IMR-90 (cell line): ENCODE measurements at regions not wholly inside any gene's neighbourhood (a gene's known extent, or its start where the extent isn't known, plus 50 kb on each side); places are given as distances from the start of the nearest gene placed in this dataset.

ENCODE experiments used
- ATAC-seq: fragments of 200-7000 bp; cut with Tn5 transposase; 2 replicates; pipeline ENCODE4 v1.9.1; 2020; ENCODE audit warnings: low read depth, mild to moderate bottlenecking, moderate library complexity
- BruUV-seq: library from RNA; stranded (reverse); fragments of 400-500 nt; replicated peaks from 2 replicates; lab custom pipeline; 2021; lab: Mats Ljungman, UMichigan
- CTCF ChIA-PET: fragments of 300-600 bp; formaldehyde crosslinking; extraction: SDS; loops from one replicate; lab custom pipeline; 2021; ENCODE audit warnings: antibody characterized with exemption; lab: Yijun Ruan, JAX
- POLR2A ChIA-PET: fragments of 300-600 bp; sonication (Branson Sonifier 250); formaldehyde crosslinking; loops from one replicate; lab custom pipeline; 2022; ENCODE audit warnings: antibody characterized with exemption; ENCODE audit not compliant: unreplicated experiment; lab: Charles Lee
- DNase-seq: peaks from one replicate; pipeline ENCODE4 v3.0.0; 2013
- H2AFZ ChIP-seq: replicated peaks from 2 replicates; pipeline ENCODE3; 2013; ENCODE audit warnings: low read length, mild to moderate bottlenecking; ENCODE audit not compliant: poor library complexity
- H2AK5ac ChIP-seq: 2 replicates; pipeline ENCODE4 v1.6.1; 2013; ENCODE audit warnings: low read depth, low read length, inconsistent platforms
- H2AK9ac ChIP-seq: replicated peaks from 2 replicates; pipeline ENCODE3; 2013; ENCODE audit warnings: mild to moderate bottlenecking, low read depth, low read length, moderate library complexity; ENCODE audit not compliant: poor library complexity
- H2BK120ac ChIP-seq: 2 replicates; pipeline ENCODE4 v1.6.1; 2013; ENCODE audit warnings: low read depth, low read length, inconsistent platforms
- H2BK15ac ChIP-seq: 3 replicates; pipeline ENCODE4 v1.6.1; 2013; ENCODE audit warnings: low read depth, low read length, inconsistent platforms
- H2BK20ac ChIP-seq: 2 replicates; pipeline ENCODE4 v1.6.1; 2013; ENCODE audit warnings: low read depth, mild to moderate bottlenecking, inconsistent platforms, low read length, moderate library complexity
- H2BK5ac ChIP-seq: 2 replicates; pipeline ENCODE4 v1.6.1; 2013; ENCODE audit warnings: mild to moderate bottlenecking, low read depth, low read length, inconsistent platforms; ENCODE audit not compliant: poor library complexity, severe bottlenecking
- H3K14ac ChIP-seq: replicated peaks from 2 replicates; pipeline ENCODE4 v1.6.1; 2013; ENCODE audit warnings: low read depth, low read length, inconsistent platforms
- H3K18ac ChIP-seq: 2 replicates; pipeline ENCODE4 v1.6.1; 2013; ENCODE audit warnings: low read depth, low read length, control low read depth
- H3K23ac ChIP-seq: 2 replicates; pipeline ENCODE4 v1.6.1; 2013; ENCODE audit warnings: low read depth, low read length, inconsistent platforms
- H3K27ac ChIP-seq: 2 replicates; pipeline ENCODE4 v1.5.1; 2013; ENCODE audit warnings: mild to moderate bottlenecking, control low read depth, low read length; ENCODE audit not compliant: insufficient read depth
- H3K27me3 ChIP-seq: 2 replicates; pipeline ENCODE4 v1.6.1; 2013; ENCODE audit warnings: low read length; ENCODE audit not compliant: control insufficient read depth, insufficient read depth
- H3K36me3 ChIP-seq: 2 replicates; pipeline ENCODE4 v1.6.1; 2013; ENCODE audit warnings: low read length, mixed read lengths; ENCODE audit not compliant: control insufficient read depth, insufficient read depth
- H3K4ac ChIP-seq: 2 replicates; pipeline ENCODE4 v1.6.1; 2013; ENCODE audit warnings: low read depth, low read length, inconsistent platforms
- H3K4me1 ChIP-seq: 2 replicates; pipeline ENCODE4 v1.6.1; 2013; ENCODE audit warnings: low read length, mixed read lengths; ENCODE audit not compliant: control insufficient read depth, insufficient read depth
- H3K4me2 ChIP-seq: 2 replicates; pipeline ENCODE4 v1.6.1; 2013; ENCODE audit warnings: low read depth, mild to moderate bottlenecking, control low read depth, low read length, moderate library complexity
- H3K4me3 ChIP-seq: 2 replicates; pipeline ENCODE4 v1.5.1; 2013; ENCODE audit warnings: low read depth, mild to moderate bottlenecking, control low read depth, low read length, moderate library complexity; ENCODE audit not compliant: insufficient read depth
- H3K56ac ChIP-seq: 2 replicates; pipeline ENCODE4 v1.6.1; 2013; ENCODE audit warnings: low read length, inconsistent platforms; ENCODE audit not compliant: insufficient read depth; ENCODE audit errors: extremely low read depth
- H3K79me1 ChIP-seq, 2 experiments: 2 replicates each; pipeline ENCODE4 v1.6.1; 2013; ENCODE audit warnings: low read length in 2 of 2, inconsistent platforms in 1 of 2, low read depth in 1 of 2
- H3K9ac ChIP-seq: 2 replicates; pipeline ENCODE4 v1.6.1; 2013; ENCODE audit warnings: low read depth, low read length, control low read depth
- H3K9me1 ChIP-seq: 2 replicates; pipeline ENCODE4 v1.6.1; 2013; ENCODE audit warnings: low read length, inconsistent platforms; ENCODE audit not compliant: insufficient read depth
- H3K9me3 ChIP-seq: 2 replicates; pipeline ENCODE4 v1.6.1; 2013; ENCODE audit warnings: low read length; ENCODE audit not compliant: control insufficient read depth, insufficient read depth
- H4K20me1 ChIP-seq: 2 replicates; pipeline ENCODE4 v1.6.1; 2013; ENCODE audit warnings: low read length, inconsistent platforms; ENCODE audit not compliant: insufficient read depth
- H4K5ac ChIP-seq: 2 replicates; pipeline ENCODE4 v1.6.1; 2013; ENCODE audit warnings: mild to moderate bottlenecking, low read depth, low read length, control low read depth
- H4K8ac ChIP-seq, 2 experiments: 2 replicates each; pipeline ENCODE4 v1.6.1; 2013; ENCODE audit warnings: low read depth in 2 of 2, low read length in 2 of 2, control low read depth in 1 of 2, inconsistent platforms in 1 of 2
- H4K91ac ChIP-seq: 2 replicates; pipeline ENCODE4 v1.6.1; 2013; ENCODE audit warnings: low read depth, low read length, inconsistent platforms; ENCODE audit not compliant: insufficient read depth
- FOS ChIP-seq: fragments of 150-350 bp; IDR thresholded peaks from 2 replicates; pipeline ENCODE4 v1.6.1; 2016; ENCODE audit warnings: low read depth, low read length
- SMC3 ChIP-seq: fragments of 150-350 bp; IDR thresholded peaks from 2 replicates; pipeline ENCODE4 v1.6.1; 2016; ENCODE audit warnings: low read depth, mild to moderate bottlenecking, antibody characterized with exemption, low read length, moderate library complexity
- WGBS, 2 experiments: methylation state at CpG; one replicate each; pipeline versions ENCODE4 v1.1.5 to v1.1.7; 2013; ENCODE audit warnings: missing lambda C conversion rate in 2 of 2; ENCODE audit not compliant: insufficient read length in 1 of 2; ENCODE audit errors: extremely low coverage in 2 of 2; 5-methylcytosine and 5-hydroxymethylcytosine counted together
- dilution Hi-C: fragments of 300-500 bp; cut with HindIII; formaldehyde crosslinking; loops from one replicate; pipeline ENCODE4 v1.14.3; 2018; ENCODE audit warnings: low sequenced_read_pairs; ENCODE audit not compliant: unreplicated experiment
- in situ Hi-C: fragments of 300-500 bp; cut with MboI; formaldehyde crosslinking; loops from 3 replicates; pipeline ENCODE4 v1.14.3; 2019; ENCODE audit warnings: low sequenced_read_pairs, inconsistent platforms, mixed read lengths
- intact Hi-C: fragments of 100-400 bp; cut with micrococcal nuclease; formaldehyde crosslinking; loops from 2 replicates; pipeline ENCODE4 v1.10.0; 2022
- TF ChIP-seq, protein P1 (sequence below): fragments of 150-350 bp; IDR thresholded peaks from 2 replicates; pipeline ENCODE4 v1.6.1; 2017; ENCODE audit warnings: mild to moderate bottlenecking, antibody characterized with exemption, low read length, low read depth

DNA sequence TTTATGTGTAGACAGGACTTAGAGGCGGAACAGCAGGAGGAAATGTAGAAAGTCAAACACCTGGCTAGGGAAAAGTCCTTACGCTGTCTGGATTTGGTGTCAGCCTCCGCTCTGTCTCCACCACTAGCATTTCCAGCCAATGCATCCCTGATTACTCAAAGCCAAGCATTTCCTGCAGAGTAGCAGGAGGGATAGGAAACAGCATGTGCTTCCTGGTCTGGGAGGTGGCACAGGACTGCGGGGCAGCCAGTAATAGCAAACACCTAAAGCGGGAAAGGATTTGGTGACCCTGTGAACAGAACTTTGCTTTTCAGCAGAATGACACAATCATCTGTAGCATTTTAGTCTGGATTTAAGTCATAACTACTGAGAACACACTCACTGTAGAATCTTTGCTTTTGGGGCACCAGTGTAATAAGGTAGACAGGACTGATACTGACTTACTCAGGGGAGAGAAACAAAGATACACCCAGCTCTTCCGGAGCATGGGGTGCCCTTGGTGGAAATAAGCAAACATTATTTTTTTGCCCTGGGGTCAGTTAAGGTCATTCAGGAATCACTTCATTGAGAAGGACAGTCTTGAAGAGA lies 133.3 kb upstream of the AHI1 start:
- Histone ChIP-seq H2BK5ac (no peak overlapping the region), H3K4ac (no peak overlapping the region), H2BK120ac (no peak overlapping the region), H3K18ac (no peak overlapping the region), H2AFZ (no peak overlapping the region), H4K91ac (no peak overlapping the region), H3K14ac (no peak overlapping the region), H3K27me3 (no peaks in the 10 kb centered on the region), H3K9me3 (no peaks in the 10 kb centered on the region), H4K5ac (no peak overlapping the region), H2AK9ac (no peak overlapping the region), H3K27ac (no peak overlapping the region), H3K9ac (no peak overlapping the region), H3K79me1 (no peaks in the 10 kb centered on the region), H3K4me2 (no peak overlapping the region), H4K20me1 (no peaks in the 10 kb centered on the region), H3K23ac (no peak overlapping the region), H3K56ac (no peak overlapping the region), H3K36me3 (no peaks in the 10 kb centered on the region), H3K9me1 (no peaks in the 10 kb centered on the region), H2BK20ac (no peak overlapping the region), H2AK5ac (no peak overlapping the region), H3K4me3 (no peak overlapping the region), H4K8ac (no peak overlapping the region), H2BK15ac (no peak overlapping the region), H3K4me1 (no peaks in the 10 kb centered on the region)
- no TSS peak for BruUV-seq
- ATAC-seq (no peak), DNase-seq (no peak)
- 83% methylated on average over 2 of the region's 6 CpGs; no CpG with 5 or more reads in 1 of the 2 experiments for WGBS, 2 experiments
- intact Hi-C loops: no loop called here
- TF ChIP-seq SMC3 (no peak), FOS (no peak)
- TF ChIP-seq, protein P1, sequence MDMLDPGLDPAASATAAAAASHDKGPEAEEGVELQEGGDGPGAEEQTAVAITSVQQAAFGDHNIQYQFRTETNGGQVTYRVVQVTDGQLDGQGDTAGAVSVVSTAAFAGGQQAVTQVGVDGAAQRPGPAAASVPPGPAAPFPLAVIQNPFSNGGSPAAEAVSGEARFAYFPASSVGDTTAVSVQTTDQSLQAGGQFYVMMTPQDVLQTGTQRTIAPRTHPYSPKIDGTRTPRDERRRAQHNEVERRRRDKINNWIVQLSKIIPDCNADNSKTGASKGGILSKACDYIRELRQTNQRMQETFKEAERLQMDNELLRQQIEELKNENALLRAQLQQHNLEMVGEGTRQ: no peak
- dilution Hi-C loops: no loop called here
- in situ Hi-C loops: no loop called here
- ChIA-PET CTCF (no interaction called here), POLR2A (no interaction called here)
